Parathyroid adenoma (tissue), 2 donors: ENCODE measurements at regions not wholly inside any gene's neighbourhood (a gene's known extent, or its start where the extent isn't known, plus 50 kb on each side); places are given as distances from the start of the nearest gene placed in this dataset.

Experiments
- H2AFZ ChIP-seq: fragments of 300-600 bp; sonication (generic); one replicate; pipeline ENCODE4 v1.7.0; 2017; ENCODE audit warnings: antibody characterized with exemption, mild to moderate bottlenecking
- H3K27ac ChIP-seq: fragments of 300-600 bp; sonication (generic); one replicate; pipeline ENCODE4 v1.7.0; 2017
- H3K27me3 ChIP-seq: fragments of 300-600 bp; sonication (generic); one replicate; pipeline ENCODE4 v1.7.0; 2017; ENCODE audit warnings: low read length; ENCODE audit not compliant: control insufficient read depth, insufficient read depth
- H3K36me3 ChIP-seq: fragments of 300-600 bp; sonication (generic); one replicate; pipeline ENCODE4 v1.7.0; 2017; ENCODE audit warnings: low read length; ENCODE audit not compliant: control insufficient read depth, insufficient read depth
- H3K4me1 ChIP-seq: fragments of 300-600 bp; sonication (generic); one replicate; pipeline ENCODE4 v1.7.0; 2017; ENCODE audit warnings: control low read depth
- H3K4me2 ChIP-seq: fragments of 300-600 bp; sonication (generic); one replicate; pipeline ENCODE4 v1.7.0; 2017; ENCODE audit warnings: low read length
- H3K4me3 ChIP-seq: fragments of 300-600 bp; sonication (generic); one replicate; pipeline ENCODE4 v1.7.0; 2017; ENCODE audit warnings: low read depth, low read length
- H3K79me2 ChIP-seq: fragments of 300-600 bp; sonication (generic); one replicate; pipeline ENCODE4 v1.7.0; 2017; ENCODE audit warnings: control low read depth
- H3K9ac ChIP-seq: fragments of 300-600 bp; sonication (generic); one replicate; pipeline ENCODE4 v1.7.0; 2017; ENCODE audit warnings: mild to moderate bottlenecking
- H3K9me3 ChIP-seq: fragments of 300-600 bp; sonication (generic); one replicate; pipeline ENCODE4 v1.7.0; 2017; ENCODE audit warnings: low read length; ENCODE audit not compliant: control insufficient read depth
- CTCF ChIP-seq: fragments of 300-600 bp; sonication (generic); IDR thresholded peaks from one replicate; pipeline ENCODE4 v1.7.0; 2017; ENCODE audit warnings: antibody characterized with exemption, mild to moderate bottlenecking
- donor health status: primary hyperparathyroidism.

GRCh38 chr13:37216331-37216730, 110.9 kb upstream of the CSNK1A1L start:
- no peaks in the 10 kb centered on the region for H3K27me3 ChIP-seq
- no peak overlapping the region for H3K4me3 ChIP-seq
- TF ChIP-seq CTCF = no peak
- no peak overlapping the region for H3K27ac ChIP-seq
- H3K4me2 ChIP-seq = no peak overlapping the region
- H3K9me3 ChIP-seq = no peaks in the 10 kb centered on the region
- H3K36me3 ChIP-seq = no peaks in the 10 kb centered on the region
- H3K79me2 ChIP-seq = no peaks in the 10 kb centered on the region
- H2AFZ ChIP-seq = no peak overlapping the region
- H3K4me1 ChIP-seq = no peaks in the 10 kb centered on the region
- H3K9ac ChIP-seq = no peak overlapping the region

GRCh38 chr13:37212826-37213225, 107.4 kb upstream of the CSNK1A1L start:
- Histone ChIP-seq H3K4me1 (no peaks in the 10 kb centered on the region), H3K4me2 (no peak overlapping the region), H3K27ac (no peak overlapping the region), H3K4me3 (no peak overlapping the region), H3K27me3 (no peaks in the 10 kb centered on the region), H3K9me3 (no peaks in the 10 kb centered on the region), H2AFZ (no peak overlapping the region), H3K79me2 (no peaks in the 10 kb centered on the region), H3K9ac (no peak overlapping the region), H3K36me3 (no peaks in the 10 kb centered on the region)
- TF ChIP-seq CTCF = no peak

GRCh38 chr13:37211487-37211886, 106.0 kb upstream of the CSNK1A1L start:
- H3K4me2 ChIP-seq = no peak overlapping the region
- H3K9me3 ChIP-seq = no peaks in the 10 kb centered on the region
- TF ChIP-seq CTCF = no peak
- H2AFZ ChIP-seq = no peak overlapping the region
- no peaks in the 10 kb centered on the region for H3K27me3 ChIP-seq
- no peak overlapping the region for H3K9ac ChIP-seq
- no peak overlapping the region for H3K27ac ChIP-seq
- H3K4me1 ChIP-seq = no peaks in the 10 kb centered on the region
- H3K4me3 ChIP-seq = no peak overlapping the region
- no peaks in the 10 kb centered on the region for H3K36me3 ChIP-seq
- no peaks in the 10 kb centered on the region for H3K79me2 ChIP-seq

- Histone ChIP-seq H3K4me1 (no peaks in the 10 kb centered on the region), H2AFZ (no peak overlapping the region), H3K36me3 (no peaks in the 10 kb centered on the region), H3K9ac (no peak overlapping the region), H3K79me2 (no peaks in the 10 kb centered on the region), H3K27me3 (no peaks in the 10 kb centered on the region), H3K4me2 (no peak overlapping the region), H3K27ac (no peak overlapping the region), H3K9me3 (no peaks in the 10 kb centered on the region), H3K4me3 (no peak overlapping the region)
- no peak for TF ChIP-seq CTCF
These were observed 104.4 kb upstream of the CSNK1A1L start for GRCh38 chr13:37209621-37210580.
